ENCODE measurements at regions not wholly inside any gene's neighbourhood (a gene's known extent, or its start where the extent isn't known, plus 50 kb on each side); places are given as distances from the start of the nearest gene placed in this dataset.

DNA sequence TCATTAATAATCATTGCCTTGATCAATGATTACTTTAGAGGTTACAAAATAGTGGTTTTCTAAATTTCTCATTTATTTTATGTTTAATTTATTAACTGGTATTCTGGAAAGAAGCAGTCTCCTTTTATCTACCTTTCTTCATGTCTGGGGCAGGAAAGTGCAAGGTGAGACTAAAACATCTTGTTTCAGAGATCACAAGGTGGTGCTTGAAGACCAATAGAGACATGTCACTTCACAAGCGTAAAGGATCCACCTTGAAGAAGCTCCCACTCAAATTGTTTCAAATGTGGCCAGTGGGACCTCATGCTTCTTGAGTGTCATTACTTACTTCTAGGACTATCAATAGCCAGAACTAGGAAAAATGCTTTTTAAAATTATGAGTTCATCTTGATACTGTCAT, 1568.7 kb downstream of the RPA4 start:
- TF ChIP-seq CTCF (IDR thresholded peaks at IDR 0.05; ENCODE audit: low read length, missing control alignments): no peak
- no peak for DNase-seq (ENCODE audit: low read depth)
- no peak overlapping the region for H3K4me3 ChIP-seq (replicated peaks; ENCODE audit: low read depth, low read length)

DNA sequence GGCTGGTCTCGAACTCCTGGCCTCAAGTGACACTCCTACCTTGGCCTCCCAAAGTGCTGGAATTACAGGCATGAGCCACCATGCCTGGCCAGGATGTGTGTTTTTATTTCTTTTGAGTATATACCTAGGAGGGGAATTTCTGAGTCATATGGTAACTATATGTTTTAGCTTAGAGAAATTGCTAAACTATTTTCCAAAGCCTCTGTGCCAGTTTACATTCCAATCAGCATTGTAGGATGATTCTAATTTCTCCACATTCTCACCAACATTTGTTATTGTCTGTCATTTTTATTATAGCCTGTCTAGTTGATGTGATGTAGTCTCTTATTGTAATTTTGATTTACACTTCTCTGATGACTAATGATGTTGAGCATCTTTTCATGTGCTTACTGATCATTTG, 1576.0 kb downstream of the RPA4 start:
- DNase-seq (ENCODE audit: low read depth): no peak
- TF ChIP-seq CTCF (IDR thresholded peaks at IDR 0.05; ENCODE audit: low read length, missing control alignments): no peak

GRCh38 chrX:98480606-98481005, 1596.9 kb downstream of the RPA4 start:
- no peak for TF ChIP-seq CTCF (IDR thresholded peaks at IDR 0.05; ENCODE audit: low read length, missing control alignments)
- no peak overlapping the region for H3K4me3 ChIP-seq (replicated peaks; ENCODE audit: low read depth, low read length)
- DNase-seq (ENCODE audit: low read depth): no peak

More for the DNA sequence above, 1576.0 kb downstream of the RPA4 start:
- H3K4me3 ChIP-seq (replicated peaks; ENCODE audit: low read depth, low read length): no peak overlapping the region

GRCh38 chrX:98481636-98482035, 1597.9 kb downstream of the RPA4 start:
- DNase-seq (ENCODE audit: low read depth): no peak
- H3K4me3 ChIP-seq (replicated peaks; ENCODE audit: low read depth, low read length): no peak overlapping the region
- no peak for TF ChIP-seq CTCF (IDR thresholded peaks at IDR 0.05; ENCODE audit: low read length, missing control alignments)

DNA sequence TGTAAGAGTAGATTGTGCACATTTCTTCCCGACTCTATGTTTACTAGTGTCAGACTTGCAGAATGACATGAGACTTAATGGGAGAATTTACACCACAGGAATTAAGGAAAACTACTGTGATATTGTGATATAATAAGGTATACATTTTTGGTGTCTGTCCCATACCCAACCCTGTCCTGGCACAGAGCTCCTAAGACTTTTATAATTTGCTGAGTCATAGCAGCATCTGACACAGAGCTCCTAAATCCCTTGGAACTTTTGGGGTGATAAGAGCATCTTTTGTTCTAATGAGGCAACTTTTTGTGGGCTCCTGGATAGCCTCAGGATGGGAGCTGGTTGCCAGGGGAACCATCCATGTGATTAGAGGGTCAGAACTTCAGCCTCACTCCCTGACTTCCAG, 1607.0 kb downstream of the RPA4 start:
- no peak overlapping the region for H3K4me3 ChIP-seq (replicated peaks; ENCODE audit: low read depth, low read length)
- no peak for TF ChIP-seq CTCF (IDR thresholded peaks at IDR 0.05; ENCODE audit: low read length, missing control alignments)
- DNase-seq (ENCODE audit: low read depth): no peak

DNA sequence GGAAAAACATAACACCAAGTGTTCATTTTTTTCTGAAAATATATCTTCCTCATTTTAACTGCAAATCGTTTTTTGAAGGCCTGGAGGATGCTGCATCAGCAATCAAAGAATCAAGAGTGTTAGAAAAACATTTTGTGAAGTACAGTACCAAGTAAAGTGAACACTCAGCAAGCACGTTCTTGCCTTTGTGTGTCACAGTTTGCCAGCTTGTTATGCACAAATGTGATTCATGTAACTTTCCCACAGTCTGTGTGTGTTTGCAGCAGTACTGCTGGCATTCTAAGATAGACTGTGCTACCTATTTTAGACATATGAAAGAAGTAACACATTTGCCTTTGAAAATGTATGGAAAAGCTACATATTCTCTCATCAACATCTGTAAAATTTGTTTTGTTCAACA, 1617.7 kb downstream of the RPA4 start:
- no peak overlapping the region for H3K4me3 ChIP-seq (replicated peaks; ENCODE audit: low read depth, low read length)
- no peak for DNase-seq (ENCODE audit: low read depth)
- TF ChIP-seq CTCF (IDR thresholded peaks at IDR 0.05; ENCODE audit: low read length, missing control alignments): no peak

GRCh38 chrX:98506907-98507306, 1623.2 kb downstream of the RPA4 start:
- no peak overlapping the region for H3K4me3 ChIP-seq (replicated peaks; ENCODE audit: low read depth, low read length)
- no peak for TF ChIP-seq CTCF (IDR thresholded peaks at IDR 0.05; ENCODE audit: low read length, missing control alignments)
- no peak for DNase-seq (ENCODE audit: low read depth)

Measured in fibroblast of pulmonary artery (primary cell).